GM19035 (cell line): ENCODE measurements at regions not wholly inside any gene's neighbourhood (a gene's known extent, or its start where the extent isn't known, plus 50 kb on each side); places are given as distances from the start of the nearest gene placed in this dataset.
"Not testable (repeated sequence)": the region's sequence is repeated elsewhere in the genome, so short reads cannot be mapped to it uniquely, and the experiment has no call there.

ENCODE experiments used
- ATAC-seq: cut with Tn5 transposase; IDR thresholded peaks from one replicate; pipeline ENCODE4 v1.9.1; 2021; ENCODE audit not compliant: unreplicated experiment

GRCh38 chr5:24232041-24232440 is 412.7 kb downstream of the CDH10 start:
- ATAC-seq = no peak

DNA sequence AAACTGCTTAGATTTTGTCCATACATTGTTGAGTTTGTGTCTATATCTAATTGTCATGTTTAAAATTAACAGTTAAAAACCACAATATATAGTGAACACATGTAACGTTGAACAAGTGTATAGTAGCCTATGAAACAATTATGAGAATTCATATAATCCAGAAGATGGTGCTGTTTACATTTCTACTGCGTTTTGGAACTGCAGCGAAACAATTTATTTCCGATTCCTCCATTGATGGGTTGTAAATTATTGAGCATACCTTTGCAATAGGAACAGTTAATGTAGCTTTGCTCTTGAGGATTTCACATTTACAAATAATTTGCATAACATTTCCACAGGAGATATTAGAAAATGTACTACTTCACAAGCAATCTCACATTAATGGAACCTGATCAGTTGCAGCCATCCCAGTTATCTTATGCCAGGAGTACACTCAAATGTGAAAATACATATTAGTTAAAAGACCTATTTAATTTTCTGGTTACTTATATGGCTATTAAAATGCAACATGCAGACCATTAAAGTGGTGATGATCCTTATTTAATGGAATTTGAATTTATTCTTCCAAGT is 411.8 kb downstream of the CDH10 start:
- no peak for ATAC-seq

DNA sequence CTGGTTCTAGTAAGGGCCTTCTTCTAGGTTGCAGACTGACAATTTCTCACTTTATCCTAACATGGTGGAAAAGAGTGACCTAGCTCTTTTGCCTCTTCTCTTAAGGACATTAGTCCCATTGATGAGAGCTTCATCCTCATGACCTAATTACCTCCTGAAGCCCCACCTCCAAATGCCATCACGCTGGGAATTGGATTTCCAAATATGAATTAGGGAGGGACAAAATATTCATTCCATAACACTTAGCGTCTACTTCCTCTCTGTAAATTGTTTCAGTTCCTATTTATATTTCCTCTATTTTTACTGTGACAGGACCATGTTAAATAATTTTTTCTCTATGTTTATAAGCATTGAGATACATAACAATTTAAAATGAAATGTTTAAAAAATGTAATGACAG is 408.8 kb downstream of the CDH10 start:
- no peak for ATAC-seq

DNA sequence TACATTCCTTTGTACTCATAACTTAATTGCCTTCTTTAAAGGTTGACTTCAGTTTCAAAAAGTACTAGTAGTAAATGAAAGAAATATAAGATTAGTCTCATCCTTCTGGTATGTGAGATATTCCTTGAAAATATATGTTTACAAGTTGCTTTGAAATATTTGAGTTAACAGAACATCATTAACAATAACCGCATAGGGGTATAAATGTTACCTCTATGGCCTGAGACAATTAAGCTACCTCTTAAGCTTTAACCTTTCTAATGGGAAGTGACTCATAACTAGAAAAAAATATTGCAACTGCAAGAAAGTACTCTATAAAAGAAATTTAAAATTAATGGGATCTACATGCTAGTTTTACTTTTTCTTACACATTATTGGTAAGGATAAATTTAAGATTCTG is 399.0 kb downstream of the CDH10 start:
- no peak for ATAC-seq

DNA sequence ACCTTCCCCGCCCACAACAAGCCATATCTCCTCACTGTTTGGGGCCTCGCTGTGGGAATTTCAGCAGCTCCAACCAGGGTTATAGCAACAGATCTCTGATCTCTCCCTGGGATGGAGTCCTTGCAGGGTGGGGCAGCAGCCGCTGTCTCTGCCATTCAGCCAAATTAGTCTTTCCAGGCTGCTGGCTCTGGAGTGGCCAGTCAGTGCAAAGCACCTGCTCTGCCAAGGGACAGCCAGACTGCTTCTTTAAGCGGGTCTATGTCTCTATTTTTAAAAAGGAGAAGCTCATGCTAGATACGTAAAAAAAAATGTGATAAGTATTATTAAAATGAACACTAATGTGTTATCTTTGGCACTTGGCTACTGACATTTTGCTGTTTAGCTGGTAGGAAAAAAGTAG is 380.2 kb downstream of the CDH10 start:
- no peak for ATAC-seq

GRCh38 chr5:24265306-24265705 is 379.5 kb downstream of the CDH10 start:
- no peak for ATAC-seq

DNA sequence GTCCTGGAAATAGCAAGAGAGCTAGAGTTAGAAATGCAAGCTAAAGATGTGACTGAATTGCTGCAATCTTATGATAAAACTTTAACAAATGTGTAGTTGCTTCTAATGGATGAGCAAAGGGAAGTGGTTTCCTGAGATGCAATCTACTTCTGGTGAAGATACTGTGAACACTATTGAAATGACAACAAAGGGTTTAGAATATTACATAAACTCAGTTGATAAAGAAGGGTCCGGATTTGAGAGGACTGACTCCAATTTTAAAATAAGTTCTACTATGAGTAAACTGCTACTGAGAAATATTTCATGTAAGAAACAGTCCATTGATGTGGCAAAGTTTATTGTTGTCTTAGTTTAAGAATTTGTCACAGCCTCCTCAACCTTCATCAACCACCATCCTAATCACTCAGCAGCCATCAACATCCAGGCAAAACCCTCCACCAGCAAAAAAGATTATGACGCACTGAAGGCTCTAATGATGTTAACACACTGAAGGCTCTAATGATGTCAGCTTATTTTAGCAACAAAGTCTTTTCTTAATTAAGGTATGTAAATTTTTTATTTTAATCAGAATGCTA is 376.2 kb downstream of the CDH10 start:
- ATAC-seq = no peak

DNA sequence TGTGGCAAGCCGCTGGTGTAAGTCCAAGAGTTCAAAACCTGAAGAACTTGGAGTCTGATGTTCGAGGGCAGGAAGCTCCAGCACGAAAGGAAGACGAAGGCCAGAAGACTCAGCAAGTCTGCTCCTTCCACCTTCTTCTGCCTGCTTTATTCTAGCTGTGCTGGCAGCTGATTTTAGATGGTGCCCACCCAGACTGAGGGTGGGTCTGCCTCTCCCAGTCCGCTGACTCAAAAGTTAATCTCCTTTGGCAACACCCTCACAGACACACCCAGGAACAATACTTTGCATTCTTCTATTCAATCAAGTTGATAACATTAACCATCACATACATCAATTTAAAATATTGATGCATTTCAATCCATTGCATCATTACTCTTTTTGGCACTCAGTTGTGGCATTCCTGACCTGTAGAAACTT is 373.1 kb downstream of the CDH10 start:
- not testable (repeated sequence) for ATAC-seq

- ATAC-seq = no peak
Measured at GRCh38 chr5:24272741-24273140, 372.0 kb downstream of the CDH10 start.

- ATAC-seq = no peak
Measured at GRCh38 chr5:24280215-24280614, 364.6 kb downstream of the CDH10 start.

GRCh38 chr5:24281818-24282217 is 363.0 kb downstream of the CDH10 start:
- no peak for ATAC-seq

DNA sequence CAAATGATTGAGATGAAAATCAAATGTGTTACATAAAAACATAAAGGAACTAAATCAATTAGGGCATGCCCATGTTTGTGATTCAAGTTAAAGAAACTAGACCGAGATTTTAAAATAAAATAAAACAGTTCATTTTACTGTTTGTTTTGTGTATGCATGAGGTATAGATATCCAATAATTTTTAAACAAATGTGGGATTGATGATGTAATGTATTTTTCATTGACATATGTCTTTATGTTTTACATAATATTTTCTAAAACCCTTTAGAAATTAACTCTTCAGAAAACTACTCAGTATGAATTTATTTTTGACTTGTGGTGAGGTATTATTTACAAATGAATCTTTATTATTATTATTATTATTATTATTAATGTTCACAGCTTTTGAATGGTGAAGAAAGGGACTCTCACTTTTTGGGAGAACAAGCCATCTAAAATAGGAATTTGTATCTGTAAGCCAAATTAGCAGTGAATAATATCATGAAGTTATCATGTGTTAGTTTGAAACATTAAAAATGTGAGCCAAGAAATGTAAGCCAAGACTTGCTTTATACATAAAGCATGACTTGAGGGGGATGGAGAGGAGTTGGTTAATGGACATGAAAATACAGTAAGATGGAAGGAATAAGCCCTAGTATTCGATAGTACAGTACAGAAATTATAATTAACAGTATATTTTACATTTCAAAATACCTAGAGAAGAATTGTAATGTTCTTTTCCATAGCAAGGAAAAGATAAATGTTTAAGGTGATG is 355.0 kb downstream of the CDH10 start:
- no peak for ATAC-seq

DNA sequence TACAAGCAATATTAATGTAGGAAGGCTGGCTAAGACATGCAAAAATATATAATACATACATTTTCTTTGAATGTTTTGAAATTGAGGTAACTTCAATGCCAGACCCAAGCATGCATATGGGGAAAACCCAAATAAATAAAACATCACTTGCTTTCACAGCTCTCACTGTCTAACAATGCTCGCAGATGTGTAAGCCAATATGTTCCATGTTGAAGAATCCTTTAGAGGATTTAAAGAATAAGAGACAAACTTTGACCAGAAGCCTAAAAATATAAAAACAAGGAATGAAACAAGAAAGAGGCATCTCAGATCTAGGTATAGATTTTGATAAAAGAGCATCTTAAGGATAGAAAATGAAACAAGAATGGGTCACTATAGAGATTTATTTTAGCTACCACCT is 354.2 kb downstream of the CDH10 start:
- no peak for ATAC-seq

- ATAC-seq = no peak
Measured at GRCh38 chr5:24291916-24292315, 352.9 kb downstream of the CDH10 start.

- no peak for ATAC-seq
Measured at GRCh38 chr5:24294333-24294732, 350.4 kb downstream of the CDH10 start.

- ATAC-seq = no peak
Measured at GRCh38 chr5:24314106-24314505, 330.7 kb downstream of the CDH10 start.

- ATAC-seq = no peak
Measured at GRCh38 chr5:24320643-24321042, 324.1 kb downstream of the CDH10 start.

DNA sequence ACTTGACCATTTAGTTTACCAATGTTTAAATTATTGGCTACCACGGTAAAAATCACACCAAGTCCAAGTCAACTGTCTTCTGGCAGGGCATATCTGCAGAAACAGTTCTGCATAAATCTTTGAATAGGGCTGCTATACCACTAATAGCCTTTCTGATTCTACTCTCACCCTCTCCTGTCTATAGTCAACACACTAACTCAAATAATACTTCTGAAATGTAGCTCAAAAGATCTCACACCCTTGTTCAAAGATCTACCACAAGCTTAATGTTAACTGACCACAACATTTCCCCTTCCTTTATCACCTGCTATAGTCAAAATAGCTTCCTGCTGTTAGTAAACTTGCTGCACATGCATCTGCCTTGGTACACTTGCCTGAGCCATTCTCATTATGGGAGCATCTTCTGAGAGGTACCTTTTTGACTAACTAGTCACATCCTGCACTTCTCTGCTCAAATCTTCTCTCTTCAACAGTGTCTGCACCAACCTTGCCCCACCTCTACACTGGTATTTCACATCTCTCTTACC is 319.4 kb downstream of the CDH10 start:
- ATAC-seq = no peak

DNA sequence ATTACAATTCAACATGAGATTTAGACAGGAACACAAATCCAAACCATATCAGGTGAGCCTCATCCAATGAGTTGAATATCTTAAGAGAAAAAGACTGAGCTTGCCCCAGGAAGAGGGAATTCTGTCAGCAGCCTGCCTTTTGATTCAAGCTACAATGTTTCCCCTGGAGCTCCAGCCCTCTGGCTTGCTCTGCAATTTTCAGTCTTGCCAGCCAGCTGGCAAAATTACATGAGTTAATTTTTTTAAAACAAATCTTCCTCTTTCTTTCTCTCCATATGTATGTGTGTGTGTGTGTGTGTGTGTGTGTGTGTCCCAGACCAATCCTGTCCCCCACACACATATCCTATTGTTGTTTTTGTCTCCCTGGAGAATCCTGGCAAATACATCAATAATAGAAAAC is 313.2 kb downstream of the CDH10 start:
- no peak for ATAC-seq

- ATAC-seq = no peak
Measured at GRCh38 chr5:24347158-24347557, 297.6 kb downstream of the CDH10 start.

DNA sequence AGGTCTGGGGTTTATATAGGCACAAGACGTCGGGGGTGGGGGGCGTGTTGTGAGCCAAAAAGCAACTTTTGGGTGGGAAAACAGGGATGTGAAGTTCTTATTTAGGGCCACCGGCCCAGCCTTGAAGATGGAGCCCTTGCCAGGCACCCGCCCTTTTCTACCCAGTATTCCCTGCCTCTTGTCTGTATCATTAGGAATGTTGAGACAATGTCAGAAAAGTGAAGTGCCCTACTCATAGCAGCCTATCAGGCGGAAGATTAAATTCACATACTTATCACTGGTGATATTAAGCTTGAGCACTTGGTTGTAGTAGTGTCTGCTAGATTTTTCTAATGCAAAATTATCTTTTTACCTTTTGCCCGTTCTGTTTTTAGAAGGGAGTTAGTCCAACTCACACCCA is 293.5 kb downstream of the CDH10 start:
- no peak for ATAC-seq

GRCh38 chr5:24353016-24353415 is 291.8 kb downstream of the CDH10 start:
- ATAC-seq = no peak
